Neural cell (in vitro differentiated cells): ENCODE measurements at regions not wholly inside any gene's neighbourhood (a gene's known extent, or its start where the extent isn't known, plus 50 kb on each side); places are given as distances from the start of the nearest gene placed in this dataset.
A peak's percentile ranks its signal among the peaks of the same experiment; 100 is the strongest.
"Not testable (repeated sequence)": the region's sequence is repeated elsewhere in the genome, so short reads cannot be mapped to it uniquely, and the experiment has no call there.

ENCODE experiments used
- H2AFZ ChIP-seq: fragments of 200-600, 300-800 bp; sonication (generic), shearing (Covaris generic); 2 replicates; pipeline ENCODE4 v1.6.0; 2014; ENCODE audit warnings: low read depth, mild to moderate bottlenecking, antibody characterized with exemption, low read length, moderate library complexity
- H3F3A ChIP-seq: fragments of 200-600 bp; shearing (Covaris generic); 2 replicates; pipeline ENCODE4 v1.6.1; 2016; ENCODE audit warnings: mild to moderate bottlenecking, moderate library complexity, mixed read lengths, antibody characterized with exemption, low read length; ENCODE audit not compliant: insufficient read depth, poor library complexity, severe bottlenecking
- H3K27ac ChIP-seq: fragments of 200-600, 300-800 bp; sonication (generic), shearing (Covaris generic); 2 replicates; pipeline ENCODE4 v1.5.1; 2014; ENCODE audit warnings: mild to moderate bottlenecking, low read length, moderate library complexity
- H3K27me3 ChIP-seq: fragments of 300-800, 200-600 bp; sonication (generic), shearing (Covaris generic); 2 replicates; pipeline ENCODE4 v1.6.0; 2014; ENCODE audit warnings: mild to moderate bottlenecking, low read depth, low read length, moderate library complexity; ENCODE audit not compliant: insufficient read depth
- H3K36me3 ChIP-seq: fragments of 300-800, 200-600 bp; sonication (generic), shearing (Covaris generic); 2 replicates; pipeline ENCODE4 v1.5.1; 2014; ENCODE audit warnings: mild to moderate bottlenecking, antibody characterized with exemption, low read length, moderate library complexity; ENCODE audit not compliant: insufficient read depth
- H3K4me2 ChIP-seq: fragments of 300-800, 200-600 bp; sonication (generic), shearing (Covaris generic); 2 replicates; pipeline ENCODE4 v1.6.0; 2014; ENCODE audit warnings: mild to moderate bottlenecking, low read length
- H3K4me3 ChIP-seq: fragments of 300-800, 200-600 bp; sonication (generic), shearing (Covaris generic); 2 replicates; pipeline ENCODE4 v1.5.1; 2014; ENCODE audit warnings: mild to moderate bottlenecking, low read length, moderate library complexity
- H3K79me2 ChIP-seq: fragments of 200-600 bp; shearing (Covaris generic); replicated peaks from 2 replicates; pipeline ENCODE4 v1.6.0; 2014; ENCODE audit warnings: mild to moderate bottlenecking, low read length, moderate library complexity; ENCODE audit not compliant: insufficient read depth
- H3K9ac ChIP-seq: fragments of 300-800, 200-600 bp; sonication (generic), shearing (Covaris generic); 2 replicates; pipeline ENCODE4 v1.6.1; 2016; ENCODE audit warnings: mild to moderate bottlenecking, low read length, mixed read lengths
- H3K9me2 ChIP-seq: fragments of 200-600 bp; shearing (Covaris generic); 2 replicates; pipeline ENCODE4 v1.6.1; 2016; ENCODE audit warnings: mild to moderate bottlenecking, low read length, mixed read lengths; ENCODE audit not compliant: insufficient read depth
- H3K9me3 ChIP-seq: fragments of 200-600, 300-800 bp; sonication (generic), shearing (Covaris generic); 2 replicates; pipeline ENCODE4 v1.6.1; 2016; ENCODE audit warnings: mild to moderate bottlenecking, mixed run types, low read length, moderate library complexity, mixed read lengths
- H4K20me1 ChIP-seq: fragments of 200-600 bp; shearing (Covaris generic); 2 replicates; pipeline ENCODE4 v1.6.1; 2016; ENCODE audit warnings: mild to moderate bottlenecking, mixed run types; ENCODE audit not compliant: insufficient read depth
- CTCF ChIP-seq: fragments of 450-650 bp; IDR thresholded peaks from 2 replicates; pipeline ENCODE4 v1.5.1; 2014; ENCODE audit warnings: antibody characterized with exemption, mild to moderate bottlenecking, moderate library complexity; ENCODE audit not compliant: poor library complexity, severe bottlenecking
- EP300 ChIP-seq: fragments of 450-650 bp; conservative IDR thresholded peaks from 2 replicates; pipeline ENCODE4 v1.6.1; 2014; ENCODE audit warnings: antibody characterized with exemption, mild to moderate bottlenecking, moderate library complexity; ENCODE audit not compliant: poor library complexity, severe bottlenecking
- EZH2 ChIP-seq: fragments of 200-600, 300-800 bp; shearing (Covaris generic), sonication (generic); IDR thresholded peaks from 2 replicates; pipeline ENCODE4 v1.6.1; 2014; ENCODE audit warnings: antibody characterized with exemption, low read length, borderline replicate concordance, mild to moderate bottlenecking; ENCODE audit not compliant: insufficient read depth, poor library complexity, severe bottlenecking
- MXI1 ChIP-seq: fragments of 450-650 bp; conservative IDR thresholded peaks from 2 replicates; pipeline ENCODE4 v1.6.1; 2014; ENCODE audit warnings: antibody characterized with exemption, mild to moderate bottlenecking; ENCODE audit not compliant: poor library complexity, severe bottlenecking
- POLR2AphosphoS5 ChIP-seq: IDR thresholded peaks from 2 replicates; pipeline ENCODE4 v1.6.1; 2012
- RAD21 ChIP-seq: fragments of 450-650 bp; conservative IDR thresholded peaks from 2 replicates; pipeline ENCODE4 v1.6.1; 2014; ENCODE audit warnings: antibody characterized with exemption, mild to moderate bottlenecking, moderate library complexity
- REST ChIP-seq: IDR thresholded peaks from 2 replicates; pipeline ENCODE4 v1.6.1; 2012; ENCODE audit warnings: borderline replicate concordance
- SMC3 ChIP-seq: fragments of 450-650 bp; conservative IDR thresholded peaks from 2 replicates; pipeline ENCODE4 v1.6.1; 2014; ENCODE audit warnings: antibody characterized with exemption, mild to moderate bottlenecking, moderate library complexity; ENCODE audit not compliant: poor library complexity
- TAF1 ChIP-seq: IDR thresholded peaks from 2 replicates; pipeline ENCODE4 v1.6.1; 2012; ENCODE audit warnings: low read depth

GRCh38 chr1:233819042-233819441, 85.4 kb upstream of the SLC35F3 start:
- Histone ChIP-seq H3K27ac (peak overlapping the region; percentile 88), H3K36me3 (no peaks in the 10 kb centered on the region), H3K9me3 (peaks cover 2% of the 10 kb centered on the region), H3K4me3 (no peak overlapping the region), H4K20me1 (no peaks in the 10 kb centered on the region), H3F3A (no peaks in the 10 kb centered on the region), H3K79me2 (no peaks in the 10 kb centered on the region), H3K27me3 (no peaks in the 10 kb centered on the region), H3K4me2 (peak overlapping the region; percentile 8), H3K9me2 (no peaks in the 10 kb centered on the region), H3K9ac (peak overlapping the region; percentile 39), H2AFZ (no peak overlapping the region)
- TF ChIP-seq RAD21 (no peak), SMC3 (no peak), EZH2 (no peak), EP300 (peak; percentile 94), TAF1 (no peak), REST (peak; percentile 57), MXI1 (no peak), POLR2AphosphoS5 (peak; percentile 79), CTCF (no peak)

GRCh38 chr1:233824179-233824578, 80.3 kb upstream of the SLC35F3 start:
- not testable (repeated sequence) for H3K4me2 ChIP-seq, H2AFZ ChIP-seq

GRCh38 chr1:233827937-233828336, 76.5 kb upstream of the SLC35F3 start:
- H3K4me3 ChIP-seq, H3K27me3 ChIP-seq, H2AFZ ChIP-seq, H3K27ac ChIP-seq, H3K4me2 ChIP-seq, H3K79me2 ChIP-seq, H3F3A ChIP-seq, H3K36me3 ChIP-seq, H3K9me2 ChIP-seq, H4K20me1 ChIP-seq, H3K9me3 ChIP-seq, H3K9ac ChIP-seq: not testable (repeated sequence)

More at GRCh38 chr1:233824179-233824578, 80.3 kb upstream of the SLC35F3 start:
- H3K9me2 ChIP-seq, H4K20me1 ChIP-seq, H3K4me3 ChIP-seq, H3K9me3 ChIP-seq, H3K9ac ChIP-seq, H3F3A ChIP-seq, H3K27ac ChIP-seq, H3K36me3 ChIP-seq, H3K79me2 ChIP-seq, H3K27me3 ChIP-seq: not testable (repeated sequence)
